ENCODE measurements at regions not wholly inside any gene's neighbourhood (a gene's known extent, or its start where the extent isn't known, plus 50 kb on each side); places are given as distances from the start of the nearest gene placed in this dataset.

DNA sequence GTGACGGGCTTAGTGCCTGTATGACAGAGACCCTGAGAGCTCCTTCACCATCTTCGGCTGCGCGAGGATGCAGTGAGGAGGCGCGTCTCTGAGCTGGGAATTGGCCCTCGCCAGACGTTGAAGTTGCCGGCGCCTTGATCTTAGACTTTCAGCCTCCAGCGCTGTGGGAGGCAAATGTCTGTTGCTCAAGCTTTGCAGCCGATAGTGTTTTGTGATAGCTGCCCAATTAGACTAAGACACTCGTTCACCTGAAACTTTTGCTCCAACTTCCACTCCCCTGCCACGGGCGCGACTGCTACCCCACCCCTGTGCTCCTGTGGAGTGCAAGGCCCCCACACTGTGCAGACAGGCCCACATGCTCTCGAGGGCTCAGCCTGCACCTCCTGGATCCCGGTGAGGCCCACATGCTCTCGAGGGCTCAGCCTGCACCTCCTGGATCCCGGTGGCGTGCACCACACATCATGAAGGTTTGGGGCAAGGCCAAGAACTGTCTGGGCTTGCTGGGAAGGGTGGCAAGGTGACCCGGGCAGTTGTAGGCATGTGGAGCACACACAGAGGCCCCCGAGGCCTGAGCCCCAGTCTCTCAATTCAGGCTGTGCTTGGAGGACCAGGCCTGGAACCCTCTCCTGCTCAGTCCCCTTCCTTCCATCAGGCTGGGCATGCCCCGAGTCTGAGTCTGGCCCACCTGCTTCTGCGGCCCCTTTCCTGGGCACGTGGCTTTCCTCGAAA, 324.6 kb downstream of the TMEM121 start:
- H3K27ac ChIP-seq (ENCODE audit: low read depth in 1 of 2, low read length in 1 of 2): no peak overlapping the region
- no peaks in the 10 kb centered on the region for H3K4me1 ChIP-seq (ENCODE audit: control insufficient read depth in 5 of 5, insufficient read depth in 5 of 5, low read length in 5 of 5)
- WGBS, 2 donors: 90% methylated on average over 27 of the region's 27 CpGs
- peaks cover 0 to 8% (median 2%) of the 10 kb centered on the region in 4 donors for H3K9me3 ChIP-seq (ENCODE audit: control insufficient read depth in 4 of 4, insufficient read depth in 3 of 4, low read length in 3 of 4)
- DNase-seq: no peak
- H3K9ac ChIP-seq (ENCODE audit: insufficient read depth in 1 of 2, low read length in 2 of 2): no peak overlapping the region
- no peak for ATAC-seq (ENCODE audit: insufficient read depth, low FRiP score)
- H3K36me3 ChIP-seq (ENCODE audit: control insufficient read depth in 4 of 4, insufficient read depth in 4 of 4, low read length in 4 of 4): no peaks in the 10 kb centered on the region
- TF ChIP-seq, protein P1, sequence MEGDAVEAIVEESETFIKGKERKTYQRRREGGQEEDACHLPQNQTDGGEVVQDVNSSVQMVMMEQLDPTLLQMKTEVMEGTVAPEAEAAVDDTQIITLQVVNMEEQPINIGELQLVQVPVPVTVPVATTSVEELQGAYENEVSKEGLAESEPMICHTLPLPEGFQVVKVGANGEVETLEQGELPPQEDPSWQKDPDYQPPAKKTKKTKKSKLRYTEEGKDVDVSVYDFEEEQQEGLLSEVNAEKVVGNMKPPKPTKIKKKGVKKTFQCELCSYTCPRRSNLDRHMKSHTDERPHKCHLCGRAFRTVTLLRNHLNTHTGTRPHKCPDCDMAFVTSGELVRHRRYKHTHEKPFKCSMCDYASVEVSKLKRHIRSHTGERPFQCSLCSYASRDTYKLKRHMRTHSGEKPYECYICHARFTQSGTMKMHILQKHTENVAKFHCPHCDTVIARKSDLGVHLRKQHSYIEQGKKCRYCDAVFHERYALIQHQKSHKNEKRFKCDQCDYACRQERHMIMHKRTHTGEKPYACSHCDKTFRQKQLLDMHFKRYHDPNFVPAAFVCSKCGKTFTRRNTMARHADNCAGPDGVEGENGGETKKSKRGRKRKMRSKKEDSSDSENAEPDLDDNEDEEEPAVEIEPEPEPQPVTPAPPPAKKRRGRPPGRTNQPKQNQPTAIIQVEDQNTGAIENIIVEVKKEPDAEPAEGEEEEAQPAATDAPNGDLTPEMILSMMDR (IDR thresholded peaks at IDR 0.05; ENCODE audit: control extremely low read depth, extremely low read depth): no peak
- H3K4me3 ChIP-seq: no peak overlapping the region
- no peaks in the 10 kb centered on the region for H3K27me3 ChIP-seq (ENCODE audit: control insufficient read depth in 3 of 3, insufficient read depth in 3 of 3, low read length in 2 of 3)

DNA sequence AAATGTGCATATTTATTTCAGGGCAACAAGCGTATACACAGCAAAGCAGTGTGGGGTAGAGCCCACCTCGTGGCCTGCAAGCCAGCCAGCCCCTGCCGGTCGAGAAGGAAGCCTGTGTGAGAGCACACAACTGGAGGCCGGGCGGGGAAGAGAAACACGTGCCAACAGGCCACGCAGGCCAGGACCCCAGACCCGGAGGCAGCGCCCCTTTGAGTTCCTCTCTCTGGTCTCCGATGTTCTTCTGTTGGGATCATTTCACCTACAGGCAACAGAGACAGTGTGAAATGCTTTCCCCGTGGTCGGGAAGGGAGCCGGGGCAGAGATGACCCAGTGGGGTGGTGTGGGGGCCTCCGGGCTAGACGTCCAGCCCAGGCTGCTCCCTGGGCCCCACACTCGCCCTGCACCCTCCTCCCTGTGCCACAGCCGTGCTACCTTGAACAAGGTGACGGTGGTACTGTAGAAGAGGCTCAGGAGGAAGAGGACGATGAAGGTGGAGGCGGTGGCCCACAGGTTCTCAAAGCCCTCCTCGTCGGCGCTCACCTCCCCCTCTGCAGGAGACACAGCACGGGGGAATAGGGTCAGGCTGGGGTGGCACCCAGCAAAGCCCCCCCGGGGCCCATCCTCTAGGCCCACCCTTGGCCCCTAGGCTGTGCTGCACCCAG, 325.5 kb downstream of the TMEM121 start:
- Histone ChIP-seq H3K4me3 (no peak overlapping the region), H3K36me3 (ENCODE audit: control insufficient read depth in 4 of 4, insufficient read depth in 4 of 4, low read length in 4 of 4) (no peaks in the 10 kb centered on the region), H3K27me3 (ENCODE audit: control insufficient read depth in 3 of 3, insufficient read depth in 3 of 3, low read length in 2 of 3) (no peaks in the 10 kb centered on the region), H3K9me3 (ENCODE audit: control insufficient read depth in 4 of 4, insufficient read depth in 3 of 4, low read length in 3 of 4) (peaks cover 0 to 8% (median 2%) of the 10 kb centered on the region in 4 donors), H3K9ac (ENCODE audit: insufficient read depth in 1 of 2, low read length in 2 of 2) (no peak overlapping the region), H3K4me1 (ENCODE audit: control insufficient read depth in 5 of 5, insufficient read depth in 5 of 5, low read length in 5 of 5) (no peaks in the 10 kb centered on the region), H3K27ac (ENCODE audit: low read depth in 1 of 2, low read length in 1 of 2) (no peak overlapping the region)
- TF ChIP-seq, protein P1 (IDR thresholded peaks at IDR 0.05; ENCODE audit: control extremely low read depth, extremely low read depth): no peak
- ATAC-seq (ENCODE audit: insufficient read depth, low FRiP score): no peak
- no peak for DNase-seq
- WGBS, 2 donors: 87 to 90% methylated on average over 26 of the region's 26 CpGs

DNA sequence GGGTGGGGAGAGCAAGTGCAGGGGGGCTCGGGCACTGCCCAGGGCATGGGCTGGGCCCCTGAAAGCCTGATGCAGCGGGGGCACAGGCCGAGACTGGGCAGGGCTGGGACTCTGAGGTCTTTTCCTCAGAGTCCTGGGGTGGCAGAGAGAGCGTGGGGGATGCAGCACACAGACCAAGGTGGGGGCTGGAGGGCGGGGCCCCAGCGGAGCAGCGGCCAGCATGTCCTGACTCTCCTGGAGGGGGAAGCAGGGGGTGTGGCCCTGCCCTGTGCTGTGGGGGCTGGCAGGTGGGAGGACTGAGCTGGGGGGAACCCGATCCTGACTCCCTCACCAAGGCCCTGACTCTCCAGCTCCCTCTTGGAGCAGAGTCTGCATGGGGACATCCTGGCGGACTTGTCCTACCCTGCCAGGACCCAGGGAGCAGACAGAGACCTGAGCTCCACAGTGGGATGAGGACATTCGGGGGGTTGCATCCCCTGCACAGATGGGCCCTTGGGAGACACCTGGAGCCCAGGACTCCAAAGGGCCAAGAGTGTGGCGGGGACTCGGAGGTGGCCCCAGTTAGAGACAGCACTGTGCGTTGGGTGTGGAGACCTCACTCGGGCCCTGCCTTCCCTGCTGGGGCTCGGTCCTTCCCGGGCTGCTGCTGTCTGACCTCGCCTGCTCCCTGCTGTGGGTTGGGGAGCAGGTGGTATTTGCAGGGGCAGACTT, 326.1 kb downstream of the TMEM121 start:
- ATAC-seq (ENCODE audit: insufficient read depth, low FRiP score) (no peak), DNase-seq (no peak)
- H3K9me3 ChIP-seq (ENCODE audit: control insufficient read depth in 4 of 4, insufficient read depth in 3 of 4, low read length in 3 of 4): peaks cover 0 to 5% (median 2%) of the 10 kb centered on the region in 4 donors
- H3K27me3 ChIP-seq (ENCODE audit: control insufficient read depth in 3 of 3, insufficient read depth in 3 of 3, low read length in 2 of 3): no peaks in the 10 kb centered on the region
- H3K4me3 ChIP-seq: no peak overlapping the region
- WGBS, 2 donors: 82 to 90% methylated on average over 16 to 17 of the region's 17 CpGs
- TF ChIP-seq, protein P1 (IDR thresholded peaks at IDR 0.05; ENCODE audit: control extremely low read depth, extremely low read depth): no peak
- no peaks in the 10 kb centered on the region for H3K4me1 ChIP-seq (ENCODE audit: control insufficient read depth in 5 of 5, insufficient read depth in 5 of 5, low read length in 5 of 5)
- H3K27ac ChIP-seq (ENCODE audit: low read depth in 1 of 2, low read length in 1 of 2): no peak overlapping the region
- no peak overlapping the region for H3K9ac ChIP-seq (ENCODE audit: insufficient read depth in 1 of 2, low read length in 2 of 2)
- H3K36me3 ChIP-seq (ENCODE audit: control insufficient read depth in 4 of 4, insufficient read depth in 4 of 4, low read length in 4 of 4): no peaks in the 10 kb centered on the region
